ENCODE measurements at regions not wholly inside any gene's neighbourhood (a gene's known extent, or its start where the extent isn't known, plus 50 kb on each side); places are given as distances from the start of the nearest gene placed in this dataset.

DNA sequence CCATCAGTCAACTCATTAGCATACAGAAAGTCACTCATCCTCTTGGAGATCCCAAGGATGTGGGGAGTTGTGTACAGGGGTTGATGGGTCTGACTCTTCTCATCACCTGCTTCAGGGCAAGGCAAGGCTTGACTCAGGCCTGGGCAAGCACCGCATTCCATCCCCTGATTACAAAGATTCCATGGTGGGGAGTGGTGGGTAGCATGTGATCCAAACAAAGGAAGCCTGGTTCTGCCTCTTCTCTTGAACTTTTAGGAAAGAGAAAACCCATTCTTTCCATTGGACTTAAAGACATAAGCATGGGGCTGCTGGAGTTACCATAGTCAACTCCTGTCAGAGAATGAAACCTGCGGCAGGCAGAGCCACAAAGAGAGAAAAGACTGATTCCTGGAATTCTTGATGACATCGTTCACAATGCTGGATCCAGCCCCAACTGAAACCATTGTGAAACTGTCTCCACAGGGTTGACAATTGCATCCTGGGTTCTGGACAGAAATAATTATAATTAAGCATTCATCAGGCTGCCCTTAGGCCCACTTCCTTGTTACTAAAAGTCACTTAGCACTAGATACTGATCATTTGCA, 235.8 kb upstream of the KCNG1 start:
- H3K27me3 ChIP-seq (replicated peaks; ENCODE audit: insufficient read depth), result no peaks in the 10 kb centered on the region
- H3K4me1 ChIP-seq (replicated peaks), result no peaks in the 10 kb centered on the region
- peak; percentile 13 for DNase-seq (ENCODE audit: low spot score)
- intact Hi-C loops (cut with DNase I), result no loop called here
- H3K9me3 ChIP-seq, result no peaks in the 10 kb centered on the region
- H3K36me3 ChIP-seq, result no peaks in the 10 kb centered on the region
- WGBS, result 63% methylated on average over 3 of the region's 3 CpGs
- H3K4me3 ChIP-seq, result no peak overlapping the region
- H3K27ac ChIP-seq, result no peak overlapping the region
- TF ChIP-seq, protein P1, sequence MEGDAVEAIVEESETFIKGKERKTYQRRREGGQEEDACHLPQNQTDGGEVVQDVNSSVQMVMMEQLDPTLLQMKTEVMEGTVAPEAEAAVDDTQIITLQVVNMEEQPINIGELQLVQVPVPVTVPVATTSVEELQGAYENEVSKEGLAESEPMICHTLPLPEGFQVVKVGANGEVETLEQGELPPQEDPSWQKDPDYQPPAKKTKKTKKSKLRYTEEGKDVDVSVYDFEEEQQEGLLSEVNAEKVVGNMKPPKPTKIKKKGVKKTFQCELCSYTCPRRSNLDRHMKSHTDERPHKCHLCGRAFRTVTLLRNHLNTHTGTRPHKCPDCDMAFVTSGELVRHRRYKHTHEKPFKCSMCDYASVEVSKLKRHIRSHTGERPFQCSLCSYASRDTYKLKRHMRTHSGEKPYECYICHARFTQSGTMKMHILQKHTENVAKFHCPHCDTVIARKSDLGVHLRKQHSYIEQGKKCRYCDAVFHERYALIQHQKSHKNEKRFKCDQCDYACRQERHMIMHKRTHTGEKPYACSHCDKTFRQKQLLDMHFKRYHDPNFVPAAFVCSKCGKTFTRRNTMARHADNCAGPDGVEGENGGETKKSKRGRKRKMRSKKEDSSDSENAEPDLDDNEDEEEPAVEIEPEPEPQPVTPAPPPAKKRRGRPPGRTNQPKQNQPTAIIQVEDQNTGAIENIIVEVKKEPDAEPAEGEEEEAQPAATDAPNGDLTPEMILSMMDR (IDR thresholded peaks at IDR 0.05), result no peak
- TF ChIP-seq POLR2A (IDR thresholded peaks at IDR 0.05), result no peak

DNA sequence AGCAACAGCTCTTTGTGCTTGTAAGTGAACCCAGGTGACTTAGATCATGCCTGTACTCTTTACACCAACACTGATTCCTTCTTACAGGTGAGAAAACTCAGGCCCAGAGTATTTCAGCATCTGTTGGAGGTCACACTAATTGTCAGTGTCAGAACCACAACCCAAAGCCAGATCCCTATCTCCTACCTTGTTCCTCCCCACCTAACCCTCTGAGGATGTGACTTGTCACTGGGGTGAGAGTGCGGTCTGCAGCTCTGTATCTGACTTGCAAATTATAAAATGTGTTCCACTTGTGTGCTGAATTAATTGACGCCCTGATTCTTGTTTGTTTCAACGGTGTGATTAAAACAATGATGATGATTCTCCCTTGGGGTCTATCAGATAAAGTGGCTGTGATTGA, 232.5 kb upstream of the KCNG1 start:
- no peak for DNase-seq (ENCODE audit: low spot score)
- Histone ChIP-seq H3K36me3 (no peaks in the 10 kb centered on the region), H3K4me1 (replicated peaks) (no peaks in the 10 kb centered on the region), H3K27me3 (replicated peaks; ENCODE audit: insufficient read depth) (no peaks in the 10 kb centered on the region), H3K27ac (no peak overlapping the region), H3K4me3 (no peak overlapping the region), H3K9me3 (no peaks in the 10 kb centered on the region)
- WGBS, result 66% methylated on average over 3 of the region's 3 CpGs
- intact Hi-C loops (cut with DNase I), result no loop called here
- no peak for TF ChIP-seq POLR2A (IDR thresholded peaks at IDR 0.05)
- TF ChIP-seq POLR2AphosphoS5 (IDR thresholded peaks at IDR 0.05), result no peak
- TF ChIP-seq, protein P1 (IDR thresholded peaks at IDR 0.05), result no peak

DNA sequence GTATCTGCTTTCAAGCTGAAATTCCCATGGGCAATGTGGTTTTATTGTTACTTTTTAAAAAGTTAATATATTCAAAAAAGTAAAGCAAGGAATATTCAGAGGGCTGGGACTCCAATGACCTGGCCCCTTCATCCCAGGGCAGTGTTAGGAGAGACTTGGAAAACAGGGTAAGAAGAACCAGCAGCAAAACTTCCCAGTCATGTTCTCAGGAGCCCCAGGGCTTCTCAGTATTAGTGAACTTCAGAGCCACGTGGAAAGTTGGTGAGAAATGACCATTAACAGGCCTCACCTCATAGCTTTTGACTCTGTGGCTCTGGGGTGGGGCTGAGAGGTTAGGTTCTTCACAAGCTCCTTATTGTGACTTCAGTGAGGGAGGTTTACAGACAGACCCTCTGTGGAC, 230.4 kb upstream of the KCNG1 start:
- Histone ChIP-seq H3K9me3 (no peaks in the 10 kb centered on the region), H3K4me1 (replicated peaks) (no peaks in the 10 kb centered on the region), H3K27me3 (replicated peaks; ENCODE audit: insufficient read depth) (no peaks in the 10 kb centered on the region), H3K4me3 (no peak overlapping the region), H3K36me3 (no peaks in the 10 kb centered on the region), H3K27ac (no peak overlapping the region)
- WGBS, result 38% methylated on average over 1 of the region's 1 CpG
- DNase-seq (ENCODE audit: low spot score), result no peak
- intact Hi-C loops (cut with DNase I), result no loop called here
- TF ChIP-seq, protein P1 (IDR thresholded peaks at IDR 0.05), result no peak
- no peak for TF ChIP-seq POLR2AphosphoS5 (IDR thresholded peaks at IDR 0.05)
- TF ChIP-seq POLR2A (IDR thresholded peaks at IDR 0.05), result no peak

DNA sequence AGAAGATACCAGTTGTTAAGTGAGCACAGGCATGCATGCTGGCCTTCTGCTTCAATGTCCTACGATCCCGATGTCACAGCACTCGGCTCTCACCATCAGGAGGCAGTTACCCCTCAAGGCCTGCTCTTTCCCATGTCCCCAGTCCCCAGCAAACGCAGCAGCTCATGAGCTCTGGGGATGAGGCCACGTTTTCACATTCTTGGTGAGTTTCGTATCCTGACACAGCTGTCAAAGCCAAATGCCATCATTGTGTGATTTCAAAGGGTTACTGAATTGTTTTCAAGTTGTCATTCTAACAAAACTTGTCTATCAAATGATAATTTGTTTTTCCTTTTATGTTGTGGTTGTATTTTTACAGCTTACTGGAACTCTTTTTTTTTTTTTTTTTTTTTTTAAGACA, 226.9 kb upstream of the KCNG1 start:
- WGBS, result 73% methylated on average over 6 of the region's 6 CpGs
- Histone ChIP-seq H3K36me3 (no peaks in the 10 kb centered on the region), H3K4me3 (no peak overlapping the region), H3K27ac (no peak overlapping the region), H3K27me3 (replicated peaks; ENCODE audit: insufficient read depth) (no peaks in the 10 kb centered on the region), H3K4me1 (replicated peaks) (no peaks in the 10 kb centered on the region), H3K9me3 (no peaks in the 10 kb centered on the region)
- intact Hi-C loops (cut with DNase I), result no loop called here
- TF ChIP-seq POLR2A (IDR thresholded peaks at IDR 0.05) (no peak), POLR2AphosphoS5 (IDR thresholded peaks at IDR 0.05) (no peak)
- TF ChIP-seq, protein P1 (IDR thresholded peaks at IDR 0.05), result no peak
- no peak for DNase-seq (ENCODE audit: low spot score)

DNA sequence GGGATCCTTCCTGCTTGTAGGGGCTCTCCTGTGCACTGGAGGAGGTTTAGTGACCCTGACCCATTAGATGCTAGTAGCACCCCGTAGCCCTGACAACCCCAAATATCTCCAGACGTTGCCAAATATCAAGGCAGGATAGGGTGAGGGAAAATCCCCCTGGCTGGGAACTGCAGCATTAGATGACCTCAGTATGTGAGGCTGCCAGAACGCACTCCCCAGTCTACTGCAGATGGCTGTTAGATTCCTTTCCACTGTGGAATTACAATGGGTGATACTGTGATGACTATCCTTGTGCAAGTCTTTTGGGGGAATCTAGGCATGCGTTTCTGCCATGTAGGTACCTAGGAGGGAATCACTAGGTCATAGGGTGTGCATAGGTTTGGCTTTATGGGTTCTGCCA, 226.3 kb upstream of the KCNG1 start:
- H3K4me1 ChIP-seq (replicated peaks), result no peaks in the 10 kb centered on the region
- DNase-seq (ENCODE audit: low spot score), result no peak
- H3K9me3 ChIP-seq, result no peaks in the 10 kb centered on the region
- H3K4me3 ChIP-seq, result no peak overlapping the region
- H3K27ac ChIP-seq, result no peak overlapping the region
- H3K36me3 ChIP-seq, result no peaks in the 10 kb centered on the region
- WGBS, result 59% methylated on average over 4 of the region's 4 CpGs
- TF ChIP-seq, protein P1 (IDR thresholded peaks at IDR 0.05), result no peak
- TF ChIP-seq POLR2AphosphoS5 (IDR thresholded peaks at IDR 0.05) (no peak), POLR2A (IDR thresholded peaks at IDR 0.05) (no peak)
- no peaks in the 10 kb centered on the region for H3K27me3 ChIP-seq (replicated peaks; ENCODE audit: insufficient read depth)
- intact Hi-C loops (cut with DNase I), result no loop called here
